Esophagus muscularis mucosa (tissue), 4 donors: ENCODE measurements at regions not wholly inside any gene's neighbourhood (a gene's known extent, or its start where the extent isn't known, plus 50 kb on each side); places are given as distances from the start of the nearest gene placed in this dataset.

Source experiments
- CTCF ChIP-seq, 3 experiments: fragments of 200-600 bp in 2 of 3; fragments of 450-650 bp in 1 of 3; sonication (generic) in 2 of 3; IDR thresholded peaks; one replicate each; pipeline ENCODE4 v1.5.1; 2017 to 2019; ENCODE audit warnings: antibody characterized with exemption in 3 of 3, mild to moderate bottlenecking in 2 of 3, moderate library complexity in 1 of 3
- EP300 ChIP-seq: sonication (generic); formaldehyde crosslinking; IDR thresholded peaks from one replicate; pipeline ENCODE4 v1.6.1; 2017; ENCODE audit warnings: antibody characterized with exemption
- POLR2A ChIP-seq: fragments of 450-650 bp; IDR thresholded peaks from one replicate; pipeline ENCODE4 v1.6.1; 2017; ENCODE audit warnings: antibody characterized with exemption, moderate library complexity, mild to moderate bottlenecking, low read depth
- POLR2AphosphoS5 ChIP-seq, 2 donors: sonication (generic); formaldehyde crosslinking; IDR thresholded peaks; one replicate each; pipeline ENCODE4 v1.6.1; 2017; ENCODE audit warnings: antibody characterized with exemption in 2 of 2

GRCh38 chr6:120852293-120852849 is 481.9 kb downstream of the TBC1D32 start:
- no peak for TF ChIP-seq CTCF (IDR thresholded peaks at IDR 0.05)
- TF ChIP-seq POLR2A, result no peak
- TF ChIP-seq POLR2AphosphoS5 (IDR thresholded peaks at IDR 0.05), result no peak
- no peak for TF ChIP-seq EP300
